Hepatocyte (in vitro differentiated cells): ENCODE measurements at regions not wholly inside any gene's neighbourhood (a gene's known extent, or its start where the extent isn't known, plus 50 kb on each side); places are given as distances from the start of the nearest gene placed in this dataset.

ENCODE experiments used
- DNase-seq: peaks from one replicate; pipeline ENCODE4 v3.0.0-alpha.2; 2016; ENCODE audit warnings: low spot score
- H2AFZ ChIP-seq: fragments of 200-600 bp; sonication (generic); 2 replicates; pipeline ENCODE4 v1.6.0; 2016; ENCODE audit warnings: antibody characterized with exemption, mild to moderate bottlenecking
- H3K27ac ChIP-seq: fragments of 200-600 bp; sonication (generic); 2 replicates; pipeline ENCODE4 v1.5.1; 2016; ENCODE audit warnings: mild to moderate bottlenecking
- H3K27me3 ChIP-seq: fragments of 200-600 bp; sonication (generic); 2 replicates; pipeline ENCODE4 v1.6.1; 2016
- H3K36me3 ChIP-seq: fragments of 200-600 bp; sonication (generic); replicated peaks from 2 replicates; pipeline ENCODE4 v1.5.1; 2016; ENCODE audit warnings: low read depth; ENCODE audit not compliant: insufficient read depth
- H3K4me1 ChIP-seq: fragments of 200-600 bp; sonication (generic); 2 replicates; pipeline ENCODE4 v1.5.1; 2016; ENCODE audit warnings: mild to moderate bottlenecking, moderate library complexity; ENCODE audit not compliant: insufficient read depth
- H3K4me2 ChIP-seq: fragments of 200-600 bp; sonication (generic); 2 replicates; pipeline ENCODE4 v1.6.0; 2016
- H3K4me3 ChIP-seq: fragments of 200-600 bp; sonication (generic); 2 replicates; pipeline ENCODE4 v1.5.1; 2016; ENCODE audit warnings: mild to moderate bottlenecking
- H3K79me2 ChIP-seq: fragments of 200-600 bp; sonication (generic); 2 replicates; pipeline ENCODE4 v1.6.0; 2017; ENCODE audit warnings: mild to moderate bottlenecking
- H3K9me2 ChIP-seq: fragments of 200-600 bp; sonication (generic); replicated peaks from 2 replicates; pipeline ENCODE4 v1.6.0; 2017; ENCODE audit warnings: mild to moderate bottlenecking; ENCODE audit not compliant: insufficient read depth
- H3K9me3 ChIP-seq: fragments of 200-600 bp; sonication (generic); 2 replicates; pipeline ENCODE4 v1.5.1; 2016; ENCODE audit warnings: low read depth, mild to moderate bottlenecking
- H4K20me1 ChIP-seq: fragments of 200-600 bp; sonication (generic); 2 replicates; pipeline ENCODE4 v1.6.0; 2016; ENCODE audit warnings: mild to moderate bottlenecking; ENCODE audit not compliant: insufficient read depth, poor library complexity, severe bottlenecking
- CTCF ChIP-seq: fragments of 200-600 bp; sonication (generic); IDR thresholded peaks from 2 replicates; pipeline ENCODE4 v1.5.1; 2016; ENCODE audit warnings: antibody characterized with exemption, mild to moderate bottlenecking; ENCODE audit not compliant: poor library complexity
- EZH2 ChIP-seq: fragments of 200-600 bp; sonication (generic); IDR thresholded peaks from 2 replicates; pipeline ENCODE4 v1.6.1; 2016; ENCODE audit warnings: antibody characterized with exemption, mild to moderate bottlenecking, borderline replicate concordance
- EZH2phosphoT487 ChIP-seq: fragments of 200-600 bp; sonication (generic); IDR thresholded peaks from one replicate; pipeline ENCODE4 v1.6.1; 2018; ENCODE audit warnings: antibody characterized with exemption, mild to moderate bottlenecking, low read depth, moderate library complexity; ENCODE audit not compliant: unreplicated experiment, severe bottlenecking
- WGBS: methylation state at CpG from one replicate; pipeline ENCODE4 v1.1.6; 2016; ENCODE audit warnings: low lambda C conversion rate; ENCODE audit errors: missing lambda C conversion rate; 5-methylcytosine and 5-hydroxymethylcytosine counted together

- H3K4me2 ChIP-seq, result no peak overlapping the region
- H3K9me2 ChIP-seq, result no peaks in the 10 kb centered on the region
- H3K36me3 ChIP-seq, result no peaks in the 10 kb centered on the region
- no peak for TF ChIP-seq EZH2
- TF ChIP-seq CTCF, result no peak
- TF ChIP-seq EZH2phosphoT487, result no peak
- H3K79me2 ChIP-seq, result no peaks in the 10 kb centered on the region
- WGBS, result 79% methylated on average over 4 of the region's 4 CpGs
- H3K4me1 ChIP-seq, result no peaks in the 10 kb centered on the region
- no peaks in the 10 kb centered on the region for H3K9me3 ChIP-seq
- no peaks in the 10 kb centered on the region for H4K20me1 ChIP-seq
- no peak overlapping the region for H2AFZ ChIP-seq
- H3K27me3 ChIP-seq, result peaks cover 5% of the 10 kb centered on the region
- DNase-seq, result no peak
- H3K4me3 ChIP-seq, result no peak overlapping the region
- no peak overlapping the region for H3K27ac ChIP-seq
Measured at GRCh38 chr3:10644189-10644588, 138.8 kb upstream of the ATP2B2 start.

- Histone ChIP-seq H3K36me3 (no peaks in the 10 kb centered on the region), H4K20me1 (no peaks in the 10 kb centered on the region), H3K79me2 (no peaks in the 10 kb centered on the region), H3K27ac (no peak overlapping the region), H3K27me3 (peaks cover 5% of the 10 kb centered on the region), H3K4me1 (no peaks in the 10 kb centered on the region), H3K4me2 (no peak overlapping the region), H3K9me2 (no peaks in the 10 kb centered on the region), H3K9me3 (no peaks in the 10 kb centered on the region), H3K4me3 (no peak overlapping the region), H2AFZ (no peak overlapping the region)
- WGBS, result 48% methylated on average over 6 of the region's 7 CpGs
- TF ChIP-seq EZH2 (no peak), CTCF (no peak), EZH2phosphoT487 (no peak)
- no peak for DNase-seq
Measured at GRCh38 chr3:10645800-10646199, 140.4 kb upstream of the ATP2B2 start.

- Histone ChIP-seq H3K9me2 (no peaks in the 10 kb centered on the region), H3K4me3 (no peak overlapping the region), H3K27me3 (peaks cover 5% of the 10 kb centered on the region), H3K79me2 (no peaks in the 10 kb centered on the region), H3K9me3 (no peaks in the 10 kb centered on the region), H3K4me2 (no peak overlapping the region), H2AFZ (no peak overlapping the region), H4K20me1 (no peaks in the 10 kb centered on the region), H3K4me1 (no peaks in the 10 kb centered on the region), H3K27ac (no peak overlapping the region), H3K36me3 (no peaks in the 10 kb centered on the region)
- WGBS, result 80% methylated on average over 9 of the region's 9 CpGs
- DNase-seq, result no peak
- no peak for TF ChIP-seq EZH2
- TF ChIP-seq EZH2phosphoT487, result no peak
- TF ChIP-seq CTCF, result no peak
Measured at GRCh38 chr3:10646531-10647335, 141.3 kb upstream of the ATP2B2 start.
